NCI-H446 (cell line): ENCODE measurements at regions not wholly inside any gene's neighbourhood (a gene's known extent, or its start where the extent isn't known, plus 50 kb on each side); places are given as distances from the start of the nearest gene placed in this dataset.
"Not testable (repeated sequence)": the region's sequence is repeated elsewhere in the genome, so short reads cannot be mapped to it uniquely, and the experiment has no call there.

Source experiments
- DNase-seq, 2 experiments: peaks; one replicate each; lab custom pipeline; 2025; lab: John Stamatoyannopoulos, UW

DNA sequence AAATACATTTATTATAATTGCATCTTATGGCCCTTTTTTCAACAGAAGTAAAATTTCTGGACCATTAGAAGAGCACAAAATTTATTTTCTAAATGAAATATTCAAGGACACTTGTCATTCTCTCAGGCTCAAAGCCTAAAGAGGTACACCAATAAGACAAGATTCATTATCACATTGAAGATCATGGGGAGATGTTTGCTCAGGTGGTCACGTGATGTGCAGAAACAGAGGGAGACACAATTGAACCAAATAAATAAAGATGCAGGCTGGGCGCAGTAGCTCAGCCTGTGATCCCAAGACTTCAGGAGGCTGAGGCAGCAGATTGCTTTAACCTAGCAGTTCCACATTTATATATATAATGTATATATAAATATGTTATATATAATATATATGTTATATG is 53.2 kb upstream of the TMEM254 start:
- no peak for DNase-seq

DNA sequence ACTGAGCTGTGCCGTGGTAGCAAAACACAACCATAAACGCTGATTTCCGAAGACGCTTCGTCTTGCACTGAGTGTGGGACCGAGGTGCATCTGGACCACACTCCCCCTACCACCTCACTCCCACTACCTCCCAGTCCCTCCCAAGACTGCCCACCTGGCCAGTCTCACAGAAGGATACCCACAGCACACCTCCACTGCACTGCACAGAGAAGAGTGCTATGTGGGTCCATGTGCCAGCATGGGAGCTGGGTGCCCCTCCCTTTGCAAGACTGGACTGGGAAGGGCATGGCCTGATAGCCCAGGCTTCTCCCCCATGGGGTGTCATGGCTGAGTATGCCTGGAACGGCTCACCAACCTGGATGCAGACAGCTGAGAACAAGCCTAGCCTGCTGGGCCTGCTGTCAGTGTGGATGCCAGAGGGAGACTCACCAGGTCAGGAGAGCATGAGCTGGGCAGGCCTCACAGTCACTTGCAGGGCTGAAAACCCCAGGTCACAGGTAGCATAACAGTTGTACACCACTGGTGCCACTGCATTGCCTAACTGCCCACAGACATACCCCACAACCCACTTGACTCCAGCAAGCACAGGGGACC is 56.0 kb upstream of the TMEM254 start:
- not testable (repeated sequence) for DNase-seq

DNA sequence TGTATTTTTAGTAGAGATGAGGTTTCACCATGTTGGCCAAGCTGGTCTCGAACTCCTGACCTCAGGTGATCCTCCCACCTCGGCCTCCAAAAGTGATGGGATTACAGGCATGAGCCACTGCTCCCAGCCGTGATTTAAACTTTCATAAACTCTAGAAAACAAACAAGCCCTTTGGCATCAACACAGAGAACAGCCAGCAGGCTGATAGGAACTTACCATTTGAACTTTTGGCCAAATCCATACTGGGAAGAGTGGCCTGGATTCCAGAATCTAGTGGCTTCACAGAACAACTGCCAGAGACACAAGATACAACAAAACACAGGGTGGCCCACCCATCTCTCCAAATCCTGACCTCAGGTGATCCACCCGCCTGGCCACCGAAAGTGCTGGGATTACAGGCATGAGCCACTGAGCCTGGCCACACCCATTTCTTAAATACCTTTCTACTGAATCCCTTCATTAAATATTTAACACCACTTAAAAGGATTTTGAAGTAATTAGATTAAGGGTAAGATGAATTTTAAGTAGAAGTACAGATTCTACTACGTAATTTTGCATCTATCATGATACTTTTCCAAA is 60.0 kb upstream of the TMEM254 start:
- not testable (repeated sequence) for DNase-seq

DNA sequence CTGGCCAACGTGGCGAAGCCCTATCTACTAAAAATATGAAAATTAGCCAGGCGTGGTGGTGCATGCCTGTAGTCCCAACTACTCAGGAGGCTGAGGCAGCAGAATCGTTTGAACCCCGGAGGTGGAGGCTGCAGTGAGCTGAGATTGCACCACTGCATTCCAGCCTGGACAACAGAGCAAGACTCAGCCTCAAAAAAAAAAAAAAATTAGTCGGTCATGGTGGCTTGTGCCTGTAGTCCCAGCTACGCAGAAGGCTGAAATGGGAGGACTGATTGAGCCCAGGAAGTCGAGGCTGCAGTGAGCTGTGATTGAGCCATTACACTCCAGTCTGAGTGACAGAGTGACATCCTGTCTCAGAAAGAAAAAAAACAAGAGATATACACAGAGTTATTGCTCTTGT is 61.3 kb upstream of the TMEM254 start:
- not testable (repeated sequence) for DNase-seq

DNA sequence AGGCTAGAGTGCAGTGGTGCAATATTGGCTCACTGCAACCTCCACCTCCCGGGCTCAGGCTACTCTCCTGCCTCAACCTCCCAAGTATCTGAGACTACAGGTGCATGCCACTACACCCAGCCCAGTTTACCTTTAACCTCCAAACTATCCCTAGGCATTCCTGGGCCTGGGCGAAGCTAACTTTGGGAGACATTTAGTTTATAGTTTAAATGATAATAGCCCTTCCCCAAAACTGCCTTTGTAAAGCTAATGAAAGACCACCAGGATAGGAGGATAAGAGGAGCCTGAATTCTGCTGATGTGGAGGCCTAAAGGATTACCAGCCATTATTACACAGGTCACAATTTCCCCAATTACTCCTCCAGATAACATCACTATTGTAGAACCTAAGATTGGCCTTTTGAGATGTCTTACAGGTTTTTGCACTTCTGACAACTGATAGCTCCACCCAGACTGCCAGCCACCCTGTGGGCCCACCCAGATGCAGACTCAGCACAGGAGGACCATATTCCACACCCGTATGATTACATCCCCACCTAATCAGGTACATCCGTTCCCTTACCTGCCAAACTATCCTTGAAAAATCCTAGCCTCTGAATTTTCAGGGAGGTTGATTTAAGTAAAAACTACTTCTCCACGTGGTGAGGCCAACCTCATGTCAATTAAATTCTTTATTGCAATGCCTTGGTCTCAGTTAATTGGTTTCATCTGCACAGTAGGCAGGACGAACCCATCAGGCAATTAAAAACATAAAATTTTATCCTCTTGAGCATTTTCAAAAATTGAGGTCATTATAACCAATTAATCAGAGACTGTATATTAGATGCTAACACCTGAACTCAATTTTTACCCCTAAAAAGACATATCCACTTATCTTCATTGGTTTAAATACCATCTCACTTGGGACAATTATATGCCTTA is 62.3 kb upstream of the TMEM254 start:
- DNase-seq, result no peak

DNA sequence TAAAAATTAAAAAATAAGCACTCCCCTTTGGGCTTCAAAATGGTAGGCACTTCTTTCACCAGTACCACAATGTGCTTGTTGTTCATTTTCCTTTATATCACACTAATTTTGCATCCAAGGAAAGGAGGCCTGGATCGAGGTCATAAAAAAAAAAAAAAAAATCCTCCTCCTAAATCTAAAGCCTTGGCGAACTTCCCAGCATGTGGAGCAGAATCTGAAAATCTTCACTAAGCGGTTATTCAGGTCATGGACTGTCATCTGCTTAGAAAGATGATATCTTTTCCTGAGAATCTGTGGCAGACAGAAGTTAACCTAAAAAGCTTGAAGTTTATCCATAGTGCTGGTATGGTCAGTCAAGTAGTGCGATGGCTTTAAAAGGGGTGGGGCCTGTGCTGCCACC is 64.2 kb upstream of the SFTPD start:
- DNase-seq, result peak in 1 of 2 experiments; percentile 3

DNA sequence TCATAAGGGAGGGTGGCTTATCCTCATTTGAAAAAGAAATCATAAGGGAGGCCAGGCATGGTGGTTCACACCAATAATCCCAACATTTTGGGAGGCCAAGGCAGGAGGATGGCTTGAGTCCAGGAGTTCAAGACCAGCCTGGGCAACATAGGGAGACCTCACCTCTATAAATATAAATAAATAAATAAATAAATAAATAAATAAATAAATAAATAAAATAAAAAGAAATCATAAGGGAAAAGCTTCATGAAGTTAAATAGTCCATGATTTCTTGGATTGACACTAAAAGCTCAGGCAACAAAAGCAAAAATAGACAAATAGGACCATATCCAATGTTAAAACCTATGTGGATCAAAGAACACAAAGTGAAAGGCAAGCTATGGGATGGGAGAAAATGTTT is 62.2 kb upstream of the SFTPD start:
- not testable (repeated sequence) for DNase-seq

DNA sequence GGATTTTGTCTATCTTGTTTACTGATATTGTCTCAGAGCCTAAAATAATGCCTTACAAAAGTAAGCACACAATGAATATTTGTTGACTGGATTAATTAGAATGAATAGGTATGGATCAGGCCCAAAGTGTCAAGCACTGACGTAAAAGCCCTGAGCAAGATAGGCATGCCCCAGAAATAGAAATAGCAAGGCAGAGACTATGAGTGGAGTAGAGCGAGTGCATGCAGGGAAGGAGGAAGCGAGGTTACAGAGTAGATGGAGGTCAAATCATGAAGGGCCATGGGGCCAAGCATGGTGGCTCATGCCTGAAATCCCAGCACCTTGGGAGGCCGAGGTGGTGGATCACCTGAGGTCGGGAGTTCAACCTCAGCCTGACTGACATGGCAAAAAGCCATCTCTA is 51.6 kb upstream of the SFTPD start:
- DNase-seq, result no peak
